Stimulated activated CD4-positive, alpha-beta T cell treated with anti-CD3 and anti-CD28 coated beads, Interleukin-4, amount 100 ng/mL, for 4 hours (primary cell): ENCODE measurements at regions not wholly inside any gene's neighbourhood (a gene's known extent, or its start where the extent isn't known, plus 50 kb on each side); places are given as distances from the start of the nearest gene placed in this dataset.

Experiments
- DNase-seq, 2 experiments: peaks; one replicate each; pipeline ENCODE4 v3.0.0-alpha.2; 2020

GRCh38 chr10:107619139-107619538 is 454.6 kb upstream of the SORCS1 start:
- DNase-seq = no peak

DNA sequence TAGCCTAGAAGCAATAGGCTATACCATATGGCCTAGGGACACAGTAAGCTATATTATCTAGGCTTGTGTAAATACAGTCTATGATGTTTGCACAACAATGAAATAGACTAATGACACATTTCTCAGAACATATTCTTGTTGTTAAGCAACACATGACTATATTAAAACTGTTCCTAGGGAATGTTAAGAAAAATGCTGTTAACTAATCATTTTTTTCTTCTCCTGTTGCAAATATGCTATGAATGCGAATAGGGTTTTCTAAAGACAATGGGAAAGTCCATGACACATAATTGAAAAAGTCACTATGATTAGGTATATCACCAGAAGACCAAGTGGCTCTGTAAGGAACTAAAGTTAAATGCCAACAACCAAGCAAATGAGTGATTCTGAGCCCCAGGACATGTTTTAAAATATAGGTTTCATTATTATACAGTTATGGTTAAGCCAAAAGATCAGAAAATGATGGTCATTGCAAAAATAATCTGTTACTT is 454.0 kb upstream of the SORCS1 start:
- no peak for DNase-seq

- DNase-seq = no peak
These were observed 452.2 kb upstream of the SORCS1 start for GRCh38 chr10:107616463-107617410.

DNA sequence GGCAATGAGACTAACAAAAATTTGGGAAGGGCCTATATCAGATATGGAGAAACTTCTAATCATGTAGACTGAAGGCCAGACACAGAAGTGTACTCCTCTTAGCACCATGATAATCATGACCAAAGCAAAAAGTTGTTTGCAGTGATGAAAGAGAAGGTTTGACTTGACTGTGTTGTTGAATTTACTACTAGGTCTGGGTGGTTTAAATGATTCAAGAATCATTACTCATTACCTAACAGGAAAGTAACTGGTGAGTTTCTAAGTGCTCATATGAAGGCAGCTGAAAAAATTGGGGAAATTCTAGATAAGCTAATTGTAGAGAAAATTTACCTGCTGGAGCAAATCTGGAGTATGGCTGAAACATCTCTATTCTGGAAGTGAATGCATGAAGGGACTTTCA is 451.5 kb upstream of the SORCS1 start:
- DNase-seq = no peak

DNA sequence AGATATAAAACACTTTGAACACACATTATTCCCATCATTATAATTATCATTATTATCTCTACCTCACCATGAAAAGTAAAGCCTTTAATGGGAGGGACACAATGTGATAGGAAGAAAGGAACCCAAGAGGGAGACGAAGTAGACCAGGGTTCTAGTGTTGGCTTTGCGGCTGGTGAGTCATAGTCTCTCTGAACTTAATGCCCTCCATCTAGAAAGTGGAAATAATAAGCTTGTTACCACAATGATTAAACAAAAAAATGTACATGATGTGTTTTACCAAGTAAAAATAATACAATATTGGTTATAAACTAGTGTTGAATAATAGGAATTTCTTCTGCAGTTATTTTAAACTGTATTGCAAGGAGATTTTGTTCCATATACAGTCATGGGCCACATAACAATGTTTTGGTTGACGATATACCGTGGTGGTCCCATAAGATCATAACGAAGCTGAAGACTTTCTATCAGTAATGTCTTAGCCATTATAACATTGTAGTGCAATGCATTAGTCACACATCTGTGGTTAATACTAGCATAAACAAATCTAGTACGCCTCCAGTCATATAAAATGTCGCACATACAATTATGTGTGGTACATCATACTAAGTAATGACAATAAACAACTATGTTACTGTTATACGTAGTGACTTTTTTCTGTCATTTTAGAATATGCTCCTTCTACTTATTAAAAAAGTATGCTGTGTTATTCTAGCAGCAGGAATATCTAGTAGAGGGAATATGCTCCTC is 450.6 kb upstream of the SORCS1 start:
- no peak for DNase-seq

GRCh38 chr10:107611115-107611514 is 446.6 kb upstream of the SORCS1 start:
- no peak for DNase-seq

DNA sequence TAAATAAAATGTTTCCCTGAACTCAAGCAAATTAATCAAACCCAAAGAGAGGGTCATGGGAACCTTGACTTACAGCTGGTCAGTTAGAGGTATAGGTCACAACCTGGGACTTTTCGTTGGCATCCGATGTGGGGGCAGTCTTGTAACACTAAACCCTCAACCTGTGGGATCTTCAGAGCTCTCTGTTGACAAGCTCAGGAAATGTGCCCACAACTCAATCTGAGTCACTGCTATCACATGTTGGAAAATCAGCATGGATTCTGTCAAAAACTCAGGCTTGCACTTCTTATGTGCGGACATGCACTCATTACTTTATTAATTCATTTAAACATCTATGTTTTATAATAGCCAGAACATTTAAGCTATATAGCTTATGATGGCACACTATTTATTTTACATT is 424.6 kb upstream of the SORCS1 start:
- DNase-seq = no peak

GRCh38 chr10:107585630-107586029 is 421.1 kb upstream of the SORCS1 start:
- no peak for DNase-seq

- no peak for DNase-seq
These were observed 419.5 kb upstream of the SORCS1 start for GRCh38 chr10:107583974-107584373.

GRCh38 chr10:107579970-107580369 is 415.5 kb upstream of the SORCS1 start:
- DNase-seq = no peak

DNA sequence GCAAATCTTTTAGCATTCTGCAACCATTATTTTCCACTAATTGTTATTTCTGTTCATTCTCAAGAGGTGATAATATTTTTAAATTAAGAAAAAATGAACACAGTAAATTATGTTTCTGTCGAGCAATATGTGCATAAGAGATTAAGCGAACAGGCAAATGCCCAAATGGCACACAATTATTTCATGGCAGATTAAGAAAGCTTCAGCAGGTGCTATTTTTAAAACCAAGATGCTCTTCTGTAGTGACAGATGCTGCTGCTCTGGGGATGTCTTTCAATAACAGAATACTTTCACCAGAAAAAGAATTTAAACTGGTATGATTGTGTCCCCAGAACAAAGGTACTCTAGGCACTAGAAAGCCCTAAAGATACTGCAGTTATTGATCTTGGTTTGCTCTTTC is 412.7 kb upstream of the SORCS1 start:
- DNase-seq = no peak

DNA sequence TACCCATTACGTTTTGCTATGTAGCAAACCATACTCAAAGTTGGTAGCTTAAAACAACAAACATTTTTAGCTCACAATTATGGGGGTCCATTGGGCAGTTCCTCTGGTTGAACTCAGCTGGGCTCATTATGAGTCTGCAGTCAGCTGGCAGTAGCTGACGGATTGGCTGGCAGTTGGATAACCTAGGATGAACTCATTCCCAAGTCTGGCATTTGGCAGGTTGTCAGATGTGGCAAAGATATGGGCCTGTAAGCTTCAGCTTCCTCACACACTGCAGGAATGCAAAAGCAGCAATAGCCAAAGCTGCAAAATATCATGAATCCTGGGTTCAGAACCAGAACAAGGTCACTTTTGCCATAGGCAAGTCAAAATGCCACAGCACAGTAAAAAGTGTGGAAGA is 412.2 kb upstream of the SORCS1 start:
- no peak for DNase-seq

- no peak for DNase-seq
These were observed 400.5 kb upstream of the SORCS1 start for GRCh38 chr10:107565014-107565413.

DNA sequence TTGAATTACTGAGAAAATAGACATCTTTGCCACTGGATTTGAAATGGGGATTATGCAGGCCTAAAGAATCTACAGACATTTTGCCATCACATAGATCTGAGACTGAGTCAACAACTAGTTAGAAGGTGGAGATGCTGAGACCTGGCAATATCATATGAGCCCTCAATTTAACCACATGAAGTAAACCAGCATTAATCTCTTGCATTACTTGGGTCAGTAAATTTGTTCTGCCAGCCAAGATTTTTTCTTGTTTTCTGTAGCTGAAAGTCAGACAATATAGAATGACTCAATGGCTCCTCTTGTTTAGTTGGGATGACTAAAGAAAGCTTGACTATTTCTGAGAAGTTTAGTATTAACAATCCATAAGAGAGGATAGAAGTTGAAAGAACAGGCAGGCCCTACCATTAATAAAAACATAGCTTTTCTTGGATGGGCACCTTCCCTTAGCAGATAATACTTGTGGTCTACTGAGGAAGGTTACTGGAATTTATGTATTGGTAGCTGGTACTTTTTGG is 396.7 kb upstream of the SORCS1 start:
- no peak for DNase-seq

GRCh38 chr10:107557916-107558315 is 393.4 kb upstream of the SORCS1 start:
- no peak for DNase-seq

DNA sequence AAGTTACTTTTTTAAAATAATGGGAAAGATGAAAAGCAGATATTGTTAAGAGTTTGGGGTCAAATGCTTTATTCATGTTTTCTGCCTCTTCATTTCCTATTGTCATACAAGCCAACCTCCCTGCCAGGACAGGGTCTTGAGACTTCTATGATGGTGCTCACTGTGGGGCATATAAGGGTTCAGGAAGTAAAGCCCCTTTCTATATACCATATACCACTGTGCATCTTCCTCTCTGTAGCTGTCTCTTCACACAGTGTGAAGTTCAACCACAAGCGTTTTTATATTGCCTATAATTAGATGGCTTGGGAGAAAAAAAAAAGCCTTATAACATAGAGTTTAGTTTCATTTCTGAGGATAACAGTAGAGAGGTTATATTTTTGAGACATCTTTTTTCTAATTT is 389.8 kb upstream of the SORCS1 start:
- no peak for DNase-seq

- DNase-seq = no peak
These were observed 389.0 kb upstream of the SORCS1 start for GRCh38 chr10:107553470-107553869.

GRCh38 chr10:107552963-107553362 is 388.5 kb upstream of the SORCS1 start:
- no peak for DNase-seq

DNA sequence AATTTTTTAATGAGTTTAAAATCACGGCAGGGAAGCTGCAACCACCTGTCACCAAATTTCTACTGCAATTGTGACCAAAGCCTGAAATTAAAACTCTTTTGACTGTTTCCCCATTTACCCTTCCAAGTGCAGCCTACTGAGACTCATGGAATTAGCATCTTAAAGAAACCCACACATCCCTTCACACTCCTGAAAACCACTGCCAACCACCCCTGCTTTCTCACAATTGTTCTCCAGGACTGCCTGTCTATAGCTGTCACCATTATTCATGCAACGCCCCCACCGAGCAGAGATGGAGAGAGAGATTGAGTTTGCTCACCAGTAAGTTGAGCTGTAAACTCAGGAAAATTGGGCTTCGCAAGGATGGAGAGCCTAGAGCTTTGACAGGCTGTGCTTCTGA is 383.8 kb upstream of the SORCS1 start:
- DNase-seq = no peak

GRCh38 chr10:107546986-107547385 is 382.5 kb upstream of the SORCS1 start:
- no peak for DNase-seq

DNA sequence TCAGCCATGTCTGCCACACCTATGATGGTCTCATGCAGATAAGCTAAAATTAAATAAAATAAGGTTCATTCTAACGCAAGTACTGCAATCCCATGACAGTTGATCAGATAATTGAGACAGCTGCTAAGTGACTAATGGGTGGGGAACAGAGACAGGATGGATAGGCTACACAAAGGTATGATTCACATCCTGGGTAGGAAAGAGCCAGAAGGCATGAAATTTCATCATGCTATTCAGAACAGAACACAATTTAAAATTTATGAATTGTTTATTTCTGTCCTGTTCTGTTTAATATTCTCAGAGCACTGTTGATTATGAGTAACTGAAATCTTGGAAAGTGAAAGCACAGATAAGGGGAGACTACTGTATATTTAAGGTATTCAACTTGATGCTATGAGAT is 381.8 kb upstream of the SORCS1 start:
- DNase-seq = no peak

GRCh38 chr10:107545717-107546116 is 381.2 kb upstream of the SORCS1 start:
- DNase-seq = no peak

DNA sequence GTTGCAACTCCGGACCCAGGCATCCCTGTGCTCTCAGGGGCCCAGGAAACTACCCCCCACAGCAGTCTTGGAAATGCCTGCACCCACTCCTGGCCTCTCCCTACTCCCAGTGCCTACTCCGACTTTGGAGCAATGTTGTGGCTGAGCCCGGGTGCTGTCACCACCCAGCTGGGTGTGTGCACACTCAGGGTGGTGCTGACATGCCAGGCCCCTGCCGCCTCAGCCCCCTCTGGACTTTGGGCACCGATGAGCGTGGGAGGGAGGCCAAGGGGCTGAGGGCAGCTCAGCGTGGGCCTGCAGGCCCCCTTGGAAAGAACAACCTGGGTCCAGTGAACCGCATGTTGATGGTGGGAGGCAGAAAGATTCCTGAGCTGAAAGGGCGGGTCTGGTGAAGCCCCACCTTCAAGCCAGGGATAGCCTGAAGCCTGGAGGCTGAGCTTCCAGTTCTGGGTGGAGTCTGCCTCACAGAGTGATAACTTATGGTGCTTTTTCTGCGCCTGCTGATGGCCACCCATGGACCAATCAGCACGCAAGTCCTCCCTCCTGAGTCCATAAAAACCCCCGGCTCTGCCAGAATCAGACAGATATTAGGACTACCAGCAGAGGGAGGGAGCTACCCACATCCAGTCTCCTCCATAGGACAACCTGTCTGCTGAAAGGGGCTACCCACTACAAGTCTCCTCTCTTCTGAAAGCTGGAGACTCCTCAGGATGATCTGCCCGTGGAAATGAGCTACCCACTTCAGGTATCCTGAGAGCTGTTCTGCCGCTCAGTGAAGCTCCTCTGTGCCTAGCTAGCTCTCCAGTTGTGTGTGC is 380.4 kb upstream of the SORCS1 start:
- DNase-seq = no peak
